HT-29 (cell line): ENCODE measurements at regions not wholly inside any gene's neighbourhood (a gene's known extent, or its start where the extent isn't known, plus 50 kb on each side); places are given as distances from the start of the nearest gene placed in this dataset.
"Not testable (repeated sequence)": the region's sequence is repeated elsewhere in the genome, so short reads cannot be mapped to it uniquely, and the experiment has no call there.

Experiments
- DNase-seq: peaks from one replicate; pipeline ENCODE4 v3.0.0-alpha.2; 2015; ENCODE audit warnings: low spot score

DNA sequence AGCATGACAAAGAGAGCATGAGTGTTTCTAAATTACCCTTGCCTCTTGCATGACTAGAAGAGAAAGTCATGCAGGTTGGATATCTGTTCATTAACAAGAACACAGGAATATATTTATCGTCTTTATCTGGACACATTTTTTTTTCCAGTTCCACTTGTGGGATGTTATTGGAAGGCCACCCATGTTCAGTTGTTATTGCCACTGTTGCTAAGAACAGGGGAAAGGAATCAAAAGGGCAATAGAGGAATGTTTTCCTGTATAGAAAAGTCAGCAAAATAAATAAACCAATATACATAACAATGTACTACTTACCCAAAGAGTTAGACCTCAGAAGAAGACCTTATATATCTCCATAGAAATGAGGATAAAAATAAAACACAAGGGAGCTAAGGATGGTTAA is 270.1 kb downstream of the QDPR start:
- no peak for DNase-seq

DNA sequence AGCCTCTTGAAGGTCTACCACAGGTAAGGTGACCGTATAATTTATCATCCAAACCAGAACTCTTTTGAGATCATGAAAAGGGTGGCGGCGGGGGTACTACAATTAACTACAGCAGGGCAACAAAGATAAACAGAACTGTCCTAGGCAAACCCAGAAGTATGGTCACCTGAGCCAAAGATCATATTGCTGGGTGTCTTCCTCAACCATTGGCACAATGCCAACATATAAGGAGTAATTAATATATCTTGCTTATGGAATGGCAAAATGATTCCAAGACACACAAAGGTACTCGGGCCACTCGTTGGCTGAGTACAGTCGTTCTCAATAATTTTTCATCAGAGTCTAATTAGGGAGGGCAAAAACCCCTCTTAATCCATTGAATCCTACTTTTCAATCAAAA is 273.3 kb downstream of the QDPR start:
- no peak for DNase-seq

DNA sequence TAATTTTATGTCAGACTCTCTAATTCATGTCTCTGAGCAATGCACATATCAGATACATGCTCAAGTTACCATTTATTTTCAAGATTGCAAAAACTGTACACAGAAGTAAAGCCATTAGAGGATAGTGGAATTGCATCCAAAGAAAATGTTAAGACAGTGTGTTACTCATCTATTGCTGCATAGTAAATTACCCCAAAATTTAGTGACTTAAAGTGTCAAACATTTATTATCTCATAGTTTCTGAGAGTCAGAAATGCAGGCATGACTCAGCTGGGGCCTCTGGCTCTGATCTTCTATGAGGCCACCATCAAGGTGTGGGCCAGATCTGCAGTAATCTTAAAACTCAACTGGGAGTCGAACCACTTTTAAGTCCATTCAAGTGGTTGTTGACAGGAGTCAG is 275.2 kb downstream of the QDPR start:
- no peak for DNase-seq

DNA sequence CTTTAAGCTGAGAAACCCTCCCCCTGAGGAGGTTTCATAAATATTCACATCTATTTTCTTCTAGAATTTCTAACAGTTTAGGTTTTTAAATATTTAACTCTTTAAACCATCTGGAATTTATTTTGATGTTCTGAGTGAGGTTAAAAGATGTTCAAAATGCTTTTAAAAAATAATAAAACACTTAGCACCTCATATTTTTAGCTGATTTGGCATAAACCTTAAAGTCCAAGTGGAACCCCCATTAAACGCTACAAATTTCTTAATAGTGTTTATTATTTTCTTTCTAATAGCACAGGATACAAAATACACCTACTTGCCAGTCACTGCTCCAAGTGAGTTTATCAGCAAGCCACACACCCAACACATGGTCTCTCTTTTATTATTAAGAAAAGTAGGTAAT is 277.2 kb downstream of the QDPR start:
- DNase-seq, result no peak

DNA sequence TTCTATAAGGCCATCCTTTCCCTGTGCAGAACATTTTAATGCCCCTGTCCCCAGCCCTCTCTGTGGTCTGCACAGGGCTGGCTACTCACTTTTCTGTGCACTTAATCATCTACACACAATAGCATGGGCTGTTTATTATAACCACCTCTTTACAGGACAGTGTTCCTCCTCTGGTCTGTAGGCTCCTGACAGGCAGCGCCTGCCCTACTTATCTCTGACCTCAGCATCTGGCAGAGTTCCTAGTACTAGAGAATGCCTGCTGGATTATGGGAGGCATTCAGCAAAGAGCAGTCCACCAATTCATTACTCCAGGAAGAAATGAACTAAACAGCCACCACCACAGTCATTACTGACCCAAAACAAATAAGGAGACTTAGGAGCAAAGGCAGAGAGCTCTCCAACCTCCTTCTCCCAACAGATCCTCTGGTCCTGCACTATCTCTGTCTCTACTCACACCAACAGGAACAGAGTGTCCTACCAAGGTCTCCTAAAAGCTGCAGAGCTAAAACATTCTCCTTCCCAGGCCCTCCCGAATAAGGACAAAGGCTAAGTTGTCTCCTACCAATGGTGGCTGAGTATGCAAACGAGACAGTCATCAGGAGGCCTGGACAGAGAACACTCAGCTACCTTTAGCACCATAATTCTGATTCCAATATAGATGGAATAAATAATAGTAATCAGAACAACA is 279.2 kb downstream of the QDPR start:
- DNase-seq, result peak; percentile 3

DNA sequence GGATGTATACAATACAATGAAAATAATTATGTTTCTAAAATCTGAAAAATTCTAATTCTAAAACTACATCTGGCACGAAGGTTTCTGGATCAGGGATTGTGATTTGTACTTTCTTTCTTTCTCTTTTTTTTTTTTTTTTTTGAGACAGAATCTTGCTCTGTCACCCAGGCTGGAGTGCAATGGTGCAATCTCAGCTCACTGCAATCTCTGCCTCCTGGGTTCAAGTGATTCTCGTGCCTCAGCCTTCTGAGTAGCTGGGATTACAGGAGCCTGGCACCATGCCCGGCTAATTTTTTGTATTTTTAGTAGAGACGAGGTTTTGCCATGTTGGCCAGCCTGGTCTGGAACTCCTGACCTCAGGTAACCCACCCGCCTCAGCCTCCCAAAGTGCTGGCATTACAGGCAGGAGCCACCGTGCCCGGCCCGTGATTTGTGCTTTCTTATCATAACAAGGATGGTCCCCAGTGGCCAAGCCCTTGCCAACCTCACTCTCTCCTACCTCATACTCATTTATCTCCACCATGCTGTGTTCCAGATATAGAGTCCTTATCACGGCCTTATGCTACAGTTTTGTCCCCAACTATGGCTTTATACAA is 279.9 kb downstream of the QDPR start:
- not testable (repeated sequence) for DNase-seq

DNA sequence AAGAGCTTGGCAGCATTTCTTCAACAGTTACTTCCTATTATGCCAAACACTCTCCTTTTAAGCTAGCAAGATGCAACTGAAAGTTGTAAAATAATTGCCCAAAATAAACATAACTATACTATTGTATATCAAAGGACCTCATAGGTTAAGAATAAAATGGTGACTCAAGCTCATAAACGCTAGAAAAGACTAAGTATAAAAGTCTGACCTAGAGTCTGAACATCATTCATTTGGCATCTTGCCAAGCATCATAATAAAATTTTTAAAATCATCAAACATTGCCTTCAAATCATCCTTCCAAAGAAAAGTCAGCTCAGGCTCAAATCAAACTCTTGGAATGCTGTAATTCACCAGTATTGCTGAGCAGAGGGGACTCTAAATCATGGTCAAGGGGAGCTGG is 281.2 kb downstream of the QDPR start:
- DNase-seq, result no peak

DNA sequence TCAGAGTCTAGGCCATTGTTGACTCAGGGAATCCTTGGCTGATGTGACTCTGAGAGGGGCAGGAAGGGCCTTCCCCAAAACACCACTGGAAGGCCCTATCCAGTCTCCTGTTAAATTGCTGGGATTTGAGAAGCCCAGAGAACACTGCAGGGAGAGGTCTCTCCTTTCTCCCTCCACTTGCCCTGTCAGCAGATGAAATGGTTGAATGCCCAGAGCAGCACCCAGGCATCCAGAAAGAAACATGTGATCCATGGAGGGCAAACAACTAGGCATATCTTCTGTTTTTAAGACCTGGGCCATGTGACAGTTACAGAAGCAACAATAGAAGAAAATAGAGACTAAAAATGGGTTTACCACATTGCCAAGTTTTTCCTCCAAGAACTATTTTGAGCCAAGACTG is 291.1 kb downstream of the QDPR start:
- no peak for DNase-seq

DNA sequence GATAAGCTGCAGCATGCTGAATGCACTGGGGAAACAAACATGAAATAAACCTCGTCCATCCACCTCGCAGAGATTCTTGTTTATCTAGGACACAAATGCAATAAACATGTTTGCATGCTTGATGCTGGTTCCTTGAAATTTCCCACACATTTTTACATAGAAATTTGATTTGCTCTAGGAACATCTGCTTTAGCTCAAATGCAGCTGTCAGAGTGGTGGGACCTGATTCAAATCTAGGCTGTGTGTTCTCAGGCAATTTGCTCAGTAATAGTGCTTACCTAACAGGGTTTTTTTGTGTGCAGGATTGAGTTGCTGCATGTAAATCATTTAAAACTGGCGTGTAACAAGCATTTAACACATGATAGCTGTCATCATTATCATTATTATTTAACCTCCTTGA is 293.1 kb downstream of the QDPR start:
- no peak for DNase-seq

DNA sequence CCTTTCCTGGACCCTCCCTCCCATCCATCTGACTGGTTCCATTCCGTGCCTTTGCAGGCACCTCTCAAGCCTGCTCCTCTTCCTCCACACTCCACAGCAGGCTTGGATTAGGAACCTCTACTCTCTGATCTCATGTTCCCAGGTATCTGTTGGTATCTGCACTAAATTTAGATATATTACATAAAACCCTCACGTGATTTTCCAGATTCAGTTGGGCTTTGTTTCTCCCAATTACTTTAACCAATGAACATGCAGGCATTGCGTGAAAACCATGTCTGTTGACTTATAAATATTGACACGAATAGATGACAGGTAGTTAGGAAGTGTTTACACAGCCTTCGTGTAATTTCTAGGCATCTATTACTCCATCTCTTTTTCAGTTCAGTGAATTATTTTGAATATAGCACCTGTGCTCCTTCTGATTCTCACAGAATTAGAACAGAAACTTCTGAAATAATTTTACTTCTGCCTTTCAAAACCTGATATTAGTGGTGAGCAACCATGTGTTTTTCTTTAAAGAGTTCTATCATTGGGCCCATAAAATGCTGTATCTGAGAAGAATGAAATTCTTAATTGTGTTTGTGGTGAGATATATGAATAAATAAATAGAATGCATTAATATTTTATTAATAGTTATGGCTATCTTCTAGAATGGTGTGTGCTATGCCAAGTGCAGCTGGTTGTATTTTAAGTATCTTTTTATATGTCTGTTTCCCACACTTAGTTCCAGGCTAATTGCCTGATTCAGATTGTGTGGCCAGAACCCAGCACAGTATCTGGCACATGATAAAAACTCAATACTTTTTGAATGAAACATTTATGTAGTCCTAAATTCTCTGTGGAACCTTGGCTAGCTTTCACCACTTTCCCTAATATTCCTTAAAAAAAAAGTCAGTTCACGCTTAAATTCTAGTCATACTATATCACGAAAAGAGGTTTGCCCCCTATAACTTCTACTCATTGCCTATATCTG is 304.8 kb downstream of the QDPR start:
- no peak for DNase-seq

DNA sequence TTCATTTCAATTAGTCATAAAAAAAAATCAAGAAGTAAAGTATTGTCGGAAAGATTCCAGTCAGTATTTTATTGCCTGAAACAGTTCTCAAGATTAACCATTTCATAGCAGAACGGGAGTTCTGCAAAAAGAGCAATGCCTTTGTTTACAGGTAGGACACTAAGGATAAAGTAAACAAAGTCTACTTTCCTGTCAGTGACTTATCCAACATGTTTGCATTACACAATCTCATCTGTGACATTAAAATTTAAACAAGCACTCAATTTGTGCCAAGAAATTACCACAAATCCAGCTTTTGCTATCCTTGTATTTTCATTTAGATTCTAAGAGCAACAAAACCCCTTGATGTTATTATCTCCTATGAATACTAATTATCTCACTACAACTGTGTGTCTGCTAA is 306.5 kb upstream of the LDB2 start:
- DNase-seq, result no peak

DNA sequence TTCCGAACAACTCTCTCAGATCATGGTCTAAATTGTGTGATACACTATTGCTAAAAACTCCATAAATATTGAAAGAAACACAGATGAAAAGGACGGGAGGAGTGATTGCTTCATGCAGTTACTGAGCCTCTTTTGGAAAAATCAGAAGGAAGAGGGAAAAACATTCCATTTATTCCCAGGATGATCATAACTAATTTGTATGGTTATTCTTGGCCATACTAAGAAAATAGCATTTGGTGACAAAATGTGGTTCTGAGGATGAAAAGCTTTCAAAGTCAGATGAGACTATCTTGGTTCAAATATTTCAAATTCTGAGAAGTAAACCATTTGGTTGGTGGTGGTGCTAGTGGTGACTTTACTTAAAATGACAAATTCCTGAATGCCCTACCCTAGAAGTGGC is 305.4 kb upstream of the LDB2 start:
- no peak for DNase-seq

DNA sequence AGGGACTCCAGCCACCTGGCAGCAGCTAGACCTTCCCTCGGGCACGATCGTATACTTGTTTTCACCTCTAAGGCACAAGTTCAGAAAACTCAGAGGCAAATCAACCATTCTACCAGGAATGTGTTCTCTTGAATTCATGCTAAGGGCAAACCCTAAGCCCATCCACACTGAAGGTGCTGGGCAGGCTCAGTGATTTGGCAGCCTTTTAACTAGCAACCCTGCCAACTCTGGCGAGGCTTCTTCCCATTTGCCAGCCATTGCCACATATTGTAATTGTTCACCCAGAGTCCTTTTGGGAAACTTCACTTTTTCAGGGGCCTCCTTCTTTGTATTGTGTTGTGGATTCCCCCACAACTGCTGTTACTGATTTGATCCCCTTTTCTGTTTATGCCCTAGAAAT is 298.6 kb upstream of the LDB2 start:
- no peak for DNase-seq

DNA sequence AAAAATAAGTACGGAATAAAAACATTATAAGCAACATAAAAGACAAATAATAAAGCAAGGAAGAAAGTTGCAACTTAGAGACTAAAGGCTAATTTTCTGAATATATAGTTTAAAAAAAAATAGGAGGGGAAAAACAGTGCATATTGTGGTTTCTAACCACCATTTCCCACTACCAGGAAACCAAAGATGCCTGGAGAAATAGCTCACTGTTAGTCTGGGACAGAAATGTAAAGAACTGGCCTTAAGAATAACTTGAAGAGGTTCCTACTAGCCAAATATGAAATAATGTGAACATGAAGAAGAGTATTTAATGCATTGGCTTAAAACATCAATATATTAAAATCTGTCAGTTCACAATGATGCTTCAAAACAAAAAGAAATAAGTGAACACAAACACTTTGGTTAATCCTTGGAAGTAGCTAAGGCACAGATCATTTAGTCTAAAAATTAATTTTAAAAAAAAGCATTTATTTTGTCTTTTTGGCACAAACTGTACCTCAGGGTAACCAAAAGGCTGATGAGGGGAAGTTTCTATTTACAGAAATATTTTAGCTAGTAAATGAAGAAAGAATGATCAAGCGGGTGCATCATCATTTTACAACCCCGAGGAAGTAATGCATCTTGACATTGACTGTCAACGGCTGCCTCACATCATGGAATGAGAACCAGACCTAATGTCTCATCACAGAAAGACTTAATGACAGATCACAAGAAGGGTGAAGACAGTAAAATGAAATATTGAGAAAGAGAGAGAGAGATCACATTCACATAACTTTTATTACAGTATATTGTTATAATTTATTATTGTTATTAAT is 297.2 kb upstream of the LDB2 start:
- DNase-seq, result no peak

DNA sequence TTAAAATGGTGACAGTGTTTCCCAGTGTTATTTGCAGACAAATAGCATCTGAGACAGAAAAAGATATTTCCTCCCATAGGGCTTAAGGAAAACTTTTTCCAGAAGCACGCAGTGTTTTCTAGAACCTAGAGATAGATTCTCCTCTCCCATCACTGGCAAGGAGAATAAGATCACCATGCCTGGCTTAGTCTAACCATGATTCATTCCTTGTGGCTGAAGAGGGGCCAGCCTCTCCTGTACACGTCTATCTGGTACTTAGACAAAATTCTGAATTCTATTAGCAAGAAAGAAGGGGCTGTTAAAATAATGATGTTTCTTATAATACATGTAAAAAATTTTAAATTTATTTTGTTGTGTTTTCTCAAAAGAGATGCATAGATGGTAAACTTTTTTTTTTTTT is 296.1 kb upstream of the LDB2 start:
- DNase-seq, result no peak

DNA sequence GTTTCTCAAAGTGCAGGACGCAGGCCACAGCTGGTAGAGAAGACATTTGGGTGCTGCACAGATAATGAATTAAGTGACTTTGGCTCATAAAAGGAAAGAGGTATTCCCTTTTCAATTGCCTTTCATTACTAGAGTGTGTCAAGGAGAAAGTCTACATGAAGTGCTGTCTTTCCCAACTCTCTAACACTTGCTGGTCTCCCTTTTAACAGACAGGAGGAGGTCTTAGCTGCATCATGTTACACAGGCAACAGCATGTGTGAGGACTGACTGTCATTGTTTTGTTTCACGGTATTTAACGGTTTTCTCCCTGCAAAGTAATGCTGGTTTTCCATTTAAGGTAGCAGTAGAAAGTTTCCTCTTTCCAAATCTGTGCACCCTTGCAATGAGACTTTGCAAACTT is 291.3 kb upstream of the LDB2 start:
- DNase-seq, result no peak

DNA sequence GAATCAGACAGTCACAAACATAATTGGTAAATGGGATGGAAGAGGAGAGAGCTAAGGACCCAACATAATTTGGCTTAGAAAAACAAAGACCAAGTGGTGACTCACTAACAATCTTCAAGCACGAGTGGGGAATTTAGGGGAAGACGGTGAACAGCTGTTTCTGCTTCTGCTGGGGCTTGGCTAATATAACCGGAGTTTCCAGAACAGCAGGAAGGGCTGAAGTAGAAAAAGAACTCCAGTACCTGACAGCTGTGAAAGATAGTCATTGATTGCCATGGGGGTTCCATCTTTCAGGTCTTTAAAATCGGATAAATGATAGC is 290.9 kb upstream of the LDB2 start:
- DNase-seq, result no peak

DNA sequence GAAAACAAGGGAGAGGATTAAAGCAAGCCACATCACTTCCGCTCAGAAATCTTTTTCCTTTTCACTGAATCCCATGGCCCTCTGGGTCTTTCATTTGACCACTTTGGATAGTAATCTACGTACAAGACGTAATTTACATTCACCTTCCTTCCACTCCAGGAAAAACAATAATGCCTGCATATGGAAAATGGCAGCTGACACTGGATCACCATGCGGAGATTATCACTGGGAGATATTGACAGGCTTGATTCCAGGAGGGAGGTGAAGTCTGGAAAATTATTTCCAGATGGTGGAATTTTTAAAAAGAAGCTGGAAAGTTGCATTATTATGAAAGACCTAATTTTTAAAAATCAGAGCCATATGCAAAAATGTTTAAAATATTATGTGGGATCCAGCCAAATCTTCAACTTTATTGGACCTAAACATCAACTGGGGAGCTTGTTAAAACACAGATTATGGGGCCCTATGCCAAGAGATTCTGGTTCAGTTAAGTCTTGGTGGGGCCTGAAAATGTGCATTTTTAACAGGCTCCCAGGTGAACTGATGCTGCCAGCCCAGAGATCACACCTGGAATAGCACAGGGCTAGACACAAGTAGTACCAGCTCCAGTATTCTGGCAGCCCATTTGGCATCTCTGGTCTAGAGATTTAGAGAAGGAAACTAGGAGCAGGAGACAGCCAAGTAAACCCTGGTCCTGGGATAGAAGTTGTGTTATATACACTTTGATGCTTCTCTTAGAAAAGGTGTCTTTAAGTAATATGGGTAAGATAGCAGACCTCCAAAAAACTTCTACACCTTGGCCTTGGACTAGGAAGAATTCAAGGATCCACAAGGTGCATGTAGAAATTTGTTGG is 290.3 kb upstream of the LDB2 start:
- DNase-seq, result no peak

DNA sequence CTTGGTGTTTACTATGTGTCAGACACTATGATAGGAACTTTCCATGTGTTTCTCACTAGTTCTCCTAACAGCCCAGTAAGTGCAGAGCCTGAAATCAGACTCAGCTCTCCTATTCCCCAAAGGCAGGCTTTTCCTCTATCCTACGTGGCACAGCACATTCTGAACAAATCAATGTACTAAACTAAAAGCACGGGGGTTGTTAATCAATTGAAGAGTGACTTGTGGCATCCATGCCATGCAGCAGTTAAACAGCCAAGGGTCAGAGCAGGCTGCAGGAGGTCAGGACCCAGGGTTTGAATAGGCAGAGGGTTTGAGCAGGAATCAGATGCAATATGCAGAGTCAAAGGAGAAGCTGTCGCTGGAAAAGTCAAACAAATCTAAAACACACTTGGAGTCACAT is 289.7 kb upstream of the LDB2 start:
- DNase-seq, result no peak

DNA sequence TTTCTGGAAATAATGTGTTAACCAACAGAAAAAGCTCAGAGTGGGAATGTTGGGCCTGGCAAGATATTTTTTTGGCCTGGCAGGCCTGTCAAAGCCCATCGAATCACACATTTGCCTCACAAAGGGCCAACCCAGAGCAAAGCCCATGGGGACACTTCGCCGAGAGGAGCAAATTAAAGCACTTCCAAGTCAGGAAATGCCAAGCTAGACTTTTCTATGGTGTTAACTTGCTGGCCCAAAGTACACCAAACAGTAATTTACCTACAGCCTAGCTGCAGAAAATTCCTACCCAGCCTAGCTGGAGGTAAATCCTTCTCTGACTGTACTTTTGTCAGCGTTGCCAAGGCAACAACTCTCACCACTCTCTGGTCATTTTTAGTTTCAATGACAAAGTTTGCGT is 288.6 kb upstream of the LDB2 start:
- no peak for DNase-seq

DNA sequence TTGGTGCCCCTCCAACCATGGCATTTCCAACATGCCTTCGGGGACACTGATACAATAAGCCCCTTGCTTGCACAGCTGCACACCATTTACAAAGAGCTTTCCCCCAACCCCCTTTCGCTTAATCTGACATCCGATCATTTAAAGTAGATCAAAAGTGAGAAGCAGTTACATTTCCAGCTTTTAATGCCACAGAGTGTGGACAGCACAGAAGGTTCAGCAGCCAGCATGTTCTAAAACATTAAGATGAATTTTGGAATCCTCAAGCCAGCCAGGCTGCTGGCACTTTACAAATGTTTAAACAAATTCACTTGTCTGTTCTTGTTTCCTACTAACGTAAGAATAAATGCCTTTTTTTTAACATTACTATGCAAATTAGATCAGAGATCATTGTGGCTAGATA is 284.4 kb upstream of the LDB2 start:
- DNase-seq, result no peak
